Nephron (organoid): ENCODE measurements at regions not wholly inside any gene's neighbourhood (a gene's known extent, or its start where the extent isn't known, plus 50 kb on each side); places are given as distances from the start of the nearest gene placed in this dataset.

Source experiments
- H3K27ac Mint-ChIP-seq, 3 experiments: 2 replicates each; pipeline ENCODE4 v1.8.0; 2020; ENCODE audit warnings: mixed read lengths in 3 of 3, mild to moderate bottlenecking in 2 of 3, moderate library complexity in 1 of 3
- H3K27me3 Mint-ChIP-seq: 2 replicates; pipeline ENCODE4 v1.8.0; 2021; ENCODE audit warnings: low read depth, mild to moderate bottlenecking, moderate library complexity, mixed read lengths
- H3K36me3 Mint-ChIP-seq: 2 replicates; pipeline ENCODE4 v1.8.0; 2020; ENCODE audit warnings: low read depth, mixed read lengths
- H3K4me1 Mint-ChIP-seq: 2 replicates; pipeline ENCODE4 v1.8.0; 2020; ENCODE audit warnings: mixed read lengths
- H3K4me3 Mint-ChIP-seq, 3 experiments: 2 replicates each; pipeline ENCODE4 v1.8.0; 2020; ENCODE audit warnings: mild to moderate bottlenecking in 3 of 3, mixed read lengths in 3 of 3, moderate library complexity in 2 of 3
- H3K9me3 Mint-ChIP-seq: 2 replicates; pipeline ENCODE4 v1.8.0; 2020; ENCODE audit warnings: mixed read lengths
- CTCF ChIP-seq, 3 experiments: fragments of 200-600 bp; sonication (generic); IDR thresholded peaks; one replicate each; pipeline ENCODE4 v1.5.0; 2021; ENCODE audit warnings: antibody characterized with exemption in 3 of 3; ENCODE audit not compliant: unreplicated experiment in 3 of 3

GRCh38 chr1:239436286-239436685, 49.9 kb downstream of the CHRM3 start:
- H3K4me3 Mint-ChIP-seq = no peak overlapping the region
- no peaks in the 10 kb centered on the region for H3K4me1 Mint-ChIP-seq
- no peaks in the 10 kb centered on the region for H3K36me3 Mint-ChIP-seq
- H3K9me3 Mint-ChIP-seq = peaks cover 9% of the 10 kb centered on the region
- H3K27me3 Mint-ChIP-seq = no peaks in the 10 kb centered on the region
- TF ChIP-seq CTCF (IDR thresholded peaks at IDR 0.05; ENCODE audit: unreplicated experiment in 3 of 3) = no peak
- no peak overlapping the region for H3K27ac Mint-ChIP-seq

GRCh38 chr1:239437822-239438221, 51.5 kb downstream of the CHRM3 start:
- Mint-ChIP-seq H3K27ac (no peak overlapping the region), H3K4me1 (no peaks in the 10 kb centered on the region), H3K9me3 (peaks cover 9% of the 10 kb centered on the region)

GRCh38 chr1:239438891-239439290, 52.5 kb downstream of the CHRM3 start:
- H3K27ac Mint-ChIP-seq = no peak overlapping the region
- H3K4me3 Mint-ChIP-seq = no peak overlapping the region
- H3K27me3 Mint-ChIP-seq = no peaks in the 10 kb centered on the region
- no peaks in the 10 kb centered on the region for H3K4me1 Mint-ChIP-seq
- H3K9me3 Mint-ChIP-seq = peaks cover 9% of the 10 kb centered on the region
- no peak for TF ChIP-seq CTCF (IDR thresholded peaks at IDR 0.05; ENCODE audit: unreplicated experiment in 3 of 3)
- H3K36me3 Mint-ChIP-seq = no peaks in the 10 kb centered on the region

More at GRCh38 chr1:239437822-239438221, 51.5 kb downstream of the CHRM3 start:
- Mint-ChIP-seq H3K36me3 (no peaks in the 10 kb centered on the region), H3K4me3 (no peak overlapping the region), H3K27me3 (no peaks in the 10 kb centered on the region)
- no peak for TF ChIP-seq CTCF (IDR thresholded peaks at IDR 0.05; ENCODE audit: unreplicated experiment in 3 of 3)

GRCh38 chr1:239443361-239443760, 57.0 kb downstream of the CHRM3 start:
- H3K27me3 Mint-ChIP-seq = no peaks in the 10 kb centered on the region
- no peak overlapping the region for H3K27ac Mint-ChIP-seq
- no peak overlapping the region for H3K4me3 Mint-ChIP-seq
- H3K9me3 Mint-ChIP-seq = peaks cover 9% of the 10 kb centered on the region
- TF ChIP-seq CTCF (IDR thresholded peaks at IDR 0.05; ENCODE audit: unreplicated experiment in 3 of 3) = no peak
- no peaks in the 10 kb centered on the region for H3K4me1 Mint-ChIP-seq
- H3K36me3 Mint-ChIP-seq = no peaks in the 10 kb centered on the region

- H3K36me3 Mint-ChIP-seq = no peaks in the 10 kb centered on the region
- TF ChIP-seq CTCF (IDR thresholded peaks at IDR 0.05; ENCODE audit: unreplicated experiment in 3 of 3) = no peak
- no peak overlapping the region for H3K27ac Mint-ChIP-seq
- no peaks in the 10 kb centered on the region for H3K9me3 Mint-ChIP-seq
- no peaks in the 10 kb centered on the region for H3K4me1 Mint-ChIP-seq
- H3K4me3 Mint-ChIP-seq = no peak overlapping the region
- H3K27me3 Mint-ChIP-seq = no peaks in the 10 kb centered on the region
Measured at GRCh38 chr1:239446611-239447010, 60.2 kb downstream of the CHRM3 start.

GRCh38 chr1:239448911-239449310, 62.5 kb downstream of the CHRM3 start:
- H3K27ac Mint-ChIP-seq = no peak overlapping the region
- no peaks in the 10 kb centered on the region for H3K27me3 Mint-ChIP-seq
- no peaks in the 10 kb centered on the region for H3K4me1 Mint-ChIP-seq
- H3K36me3 Mint-ChIP-seq = no peaks in the 10 kb centered on the region
- TF ChIP-seq CTCF (IDR thresholded peaks at IDR 0.05; ENCODE audit: unreplicated experiment in 3 of 3) = no peak
- H3K9me3 Mint-ChIP-seq = no peaks in the 10 kb centered on the region
- no peak overlapping the region for H3K4me3 Mint-ChIP-seq
